HepG2 (cell line): ENCODE measurements at regions not wholly inside any gene's neighbourhood (a gene's known extent, or its start where the extent isn't known, plus 50 kb on each side); places are given as distances from the start of the nearest gene placed in this dataset.
A peak's percentile ranks its signal among the peaks of the same experiment; 100 is the strongest.

Source experiments
- ATAC-seq: fragments of 200-7000 bp; cut with Tn5 transposase; 3 replicates; pipeline ENCODE4 v1.9.1; 2020; ENCODE audit warnings: mild to moderate bottlenecking, moderate library complexity
- BruUV-seq: library from RNA; stranded (reverse); fragments of 400-500 nt; replicated peaks from 2 replicates; lab custom pipeline; 2021; lab: Mats Ljungman, UMichigan
- CTCF ChIA-PET: fragments of 300-600 bp; formaldehyde crosslinking; extraction: SDS; loops from one replicate; lab custom pipeline; 2021; ENCODE audit warnings: low total read pairs, inconsistent platforms, low intra/inter-chr PET ratio; lab: Yijun Ruan, JAX
- POLR2A ChIA-PET: fragments of 350-600 bp; sonication (Branson Sonifier 250); formaldehyde crosslinking; loops from one replicate; lab custom pipeline; 2020; ENCODE audit warnings: antibody characterized with exemption, inconsistent platforms; lab: Yijun Ruan, JAX
- DNase-seq: peaks from one replicate; pipeline ENCODE4 v3.0.0-alpha.2; 2015; ENCODE audit warnings: low spot score
- FAIRE-seq: peaks from 3 replicates; lab custom pipeline; 2011; peaks lifted over from hg19 to GRCh38; lab: Jason Lieb, UNC
- H2AFZ ChIP-seq: one replicate; pipeline ENCODE4 v1.6.1; 2011; ENCODE audit warnings: low read length, inconsistent platforms
- H3K27ac ChIP-seq: fragments of 300-600 bp; 3 replicates; pipeline ENCODE4 v1.8.0; 2011; ENCODE audit warnings: mixed run types, mild to moderate bottlenecking, mixed read lengths, low read length, inconsistent platforms; ENCODE audit not compliant: insufficient read depth; ENCODE audit errors: extremely low read length
- H3K27me3 ChIP-seq, 2 experiments: fragments of 200-600 bp in 1 of 2; 2 replicates in 1 of 2; 3 replicates in 1 of 2; pipeline versions ENCODE4 v1.6.0 to v1.8.0; 2011; ENCODE audit warnings: low read length in 2 of 2, mild to moderate bottlenecking in 2 of 2, moderate library complexity in 2 of 2, inconsistent platforms in 1 of 2; ENCODE audit not compliant: insufficient read depth in 2 of 2, control insufficient read depth in 1 of 2
- H3K36me3 ChIP-seq, 2 experiments: fragments of 200-600 bp in 1 of 2; replicated peaks in 1 of 2; 2 replicates in 1 of 2; 3 replicates in 1 of 2; pipeline versions ENCODE4 v1.5.1 to v1.8.0; 2011; ENCODE audit warnings: low read length in 2 of 2, inconsistent platforms in 1 of 2; ENCODE audit not compliant: insufficient read depth in 2 of 2, control insufficient read depth in 1 of 2
- H3K4me1 ChIP-seq: 2 replicates; pipeline ENCODE4 v1.5.1; 2012; ENCODE audit warnings: low read length, inconsistent platforms; ENCODE audit not compliant: insufficient read depth
- H3K4me2 ChIP-seq: 2 replicates; pipeline ENCODE4 v1.6.0; 2011; ENCODE audit warnings: low read depth, low read length, inconsistent platforms
- H3K4me3 ChIP-seq, 3 experiments: fragments of 200-600 bp in 1 of 3; sonication (generic), shearing (Covaris generic) in 1 of 3; replicated peaks in 1 of 3; 2 replicates each; pipeline ENCODE4 v1.5.1; 2011 to 2016; ENCODE audit warnings: low read length in 3 of 3, inconsistent platforms in 2 of 3, low read depth in 2 of 3, mild to moderate bottlenecking in 2 of 3, control low read depth in 1 of 3, mixed read lengths in 1 of 3; ENCODE audit not compliant: insufficient read depth in 1 of 3
- H3K79me2 ChIP-seq: one replicate; pipeline ENCODE4 v1.6.1; 2011; ENCODE audit warnings: low read length, inconsistent platforms; ENCODE audit not compliant: insufficient read depth
- H3K9ac ChIP-seq: 2 replicates; pipeline ENCODE4 v1.6.0; 2011; ENCODE audit warnings: mild to moderate bottlenecking, low read depth, low read length, inconsistent platforms; ENCODE audit not compliant: insufficient read depth
- H3K9me3 ChIP-seq: 2 replicates; pipeline ENCODE4 v1.5.1; 2012; ENCODE audit warnings: mild to moderate bottlenecking, low read length
- H4K20me1 ChIP-seq: 2 replicates; pipeline ENCODE4 v1.6.0; 2011; ENCODE audit warnings: inconsistent platforms, mild to moderate bottlenecking, low read length, moderate library complexity; ENCODE audit not compliant: insufficient read depth
- BHLHE40 ChIP-seq: IDR thresholded peaks from 2 replicates; pipeline ENCODE4 v1.6.1; 2011; ENCODE audit warnings: low read length, improper control_type of control experiment
- CEBPB ChIP-seq: IDR thresholded peaks from 2 replicates; pipeline ENCODE4 v1.6.1; 2011; ENCODE audit warnings: low read depth, low read length, improper control_type of control experiment, borderline replicate concordance
- FOXJ3 ChIP-seq: sonication (generic); formaldehyde crosslinking; IDR thresholded peaks from 2 replicates; pipeline ENCODE4 v1.4.0; 2020; ENCODE audit warnings: missing genetic modification reagents, mild to moderate bottlenecking, borderline replicate concordance
- JARID2 ChIP-seq: sonication (generic); formaldehyde crosslinking; IDR thresholded peaks from 2 replicates; pipeline ENCODE4 v1.8.1; 2023; ENCODE audit warnings: missing genetic modification reagents, inconsistent platforms; ENCODE audit not compliant: insufficient replicate concordance
- MAX ChIP-seq: IDR thresholded peaks from 2 replicates; pipeline ENCODE4 v1.6.1; 2012; ENCODE audit warnings: inconsistent platforms
- RBM22 ChIP-seq: fragments of 200-400 bp; formaldehyde crosslinking; optimal IDR thresholded peaks from 2 replicates; pipeline ENCODE3; 2017; ENCODE audit warnings: mild to moderate bottlenecking, low read length, moderate library complexity
- TEAD3 ChIP-seq: optimal IDR thresholded peaks from 2 replicates; pipeline ENCODE3; 2016; ENCODE audit warnings: borderline replicate concordance
- ZBTB2 ChIP-seq: sonication (generic); formaldehyde crosslinking; IDR thresholded peaks from 2 replicates; pipeline ENCODE4 v1.8.0; 2022; ENCODE audit warnings: low read depth, missing genetic modification reagents
- ZNF230 ChIP-seq: sonication (generic); formaldehyde crosslinking; IDR thresholded peaks from 2 replicates; pipeline ENCODE4 v1.4.0; 2020; ENCODE audit warnings: mild to moderate bottlenecking, missing genetic modification reagents
- ZNF543 ChIP-seq: sonication (generic); formaldehyde crosslinking; IDR thresholded peaks from 2 replicates; pipeline ENCODE4 v1.4.0; 2020; ENCODE audit warnings: mild to moderate bottlenecking, missing genetic modification reagents
- WGBS: methylation state at CpG from one replicate; pipeline ENCODE4 v1.1.6; 2017; ENCODE audit warnings: low lambda C conversion rate; 5-methylcytosine and 5-hydroxymethylcytosine counted together
- in situ Hi-C: cut with HindIII; loops from 2 replicates; pipeline ENCODE4 v1.10.0; 2017; ENCODE audit warnings: low pct_unique_long_range_greater_than_20kb; ENCODE audit not compliant: extremely low pct_ligation_motif_present
- intact Hi-C: fragments of 100-400 bp; cut with micrococcal nuclease; formaldehyde crosslinking; loops from one replicate; pipeline ENCODE4 v1.10.0; 2022; ENCODE audit not compliant: unreplicated experiment
- TF ChIP-seq, protein P1 (sequence below), 2 experiments: sonication (generic) in 1 of 2; formaldehyde crosslinking in 1 of 2; IDR thresholded peaks; 2 replicates each; pipeline versions ENCODE4 v1.4.0 to v1.6.1; 2016 to 2020; ENCODE audit warnings: borderline replicate concordance in 1 of 2, low read depth in 1 of 2, mild to moderate bottlenecking in 1 of 2, missing genetic modification reagents in 1 of 2

DNA sequence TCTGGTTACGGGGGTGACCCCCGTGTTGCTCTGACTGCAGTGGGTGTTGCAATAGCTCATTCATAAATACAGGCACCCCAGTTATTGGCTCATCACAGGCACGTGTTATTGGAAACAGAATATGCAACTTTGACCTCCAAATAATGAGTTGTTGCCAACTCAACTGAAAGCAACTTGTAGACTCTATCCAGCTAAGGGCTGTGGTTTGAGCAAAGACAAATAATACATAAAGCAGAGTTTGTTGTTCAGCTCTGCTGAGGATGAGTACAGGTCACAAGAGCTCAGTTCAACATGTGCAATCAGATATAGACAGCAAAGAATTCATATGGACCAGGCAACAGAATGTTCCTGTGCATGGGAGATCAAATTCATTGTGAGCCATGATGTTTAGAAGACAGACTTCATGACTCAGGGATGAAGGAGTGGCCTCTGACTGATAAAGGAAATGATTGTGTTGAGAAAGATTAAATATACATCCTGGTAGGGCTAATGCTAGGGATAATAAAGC is 87.6 kb upstream of the LRIG1 start:
- no peak for FAIRE-seq
- DNase-seq: peak; percentile 3

GRCh38 chr3:66592016-66592761 is 91.4 kb upstream of the LRIG1 start:
- intact Hi-C loops: no loop called here
- no peak for ATAC-seq
- no peak overlapping the region for H3K27ac ChIP-seq
- FAIRE-seq: no peak
- no peaks in the 10 kb centered on the region; a peak in 1 of 5 replicates for H3K27me3 ChIP-seq
- no peak overlapping the region for H3K4me2 ChIP-seq
- DNase-seq: no peak
- no peaks in the 10 kb centered on the region for H4K20me1 ChIP-seq
- POLR2A ChIA-PET: no interaction called here
- H3K4me3 ChIP-seq: no peak overlapping the region
- CTCF ChIA-PET: no interaction called here
- in situ Hi-C loops: no loop called here
- peaks cover 7% of the 10 kb centered on the region; the same call in 1 of the 2 replicates for H3K4me1 ChIP-seq
- no peaks in the 10 kb centered on the region for H3K79me2 ChIP-seq
- no peaks in the 10 kb centered on the region for H3K36me3 ChIP-seq
- H2AFZ ChIP-seq: no peak overlapping the region
- no peaks in the 10 kb centered on the region for H3K9me3 ChIP-seq
- no TSS peak for BruUV-seq
- WGBS: 50% methylated on average over 6 of the region's 6 CpGs
- no peak overlapping the region for H3K9ac ChIP-seq
- TF ChIP-seq JARID2 (CRISPR knock-in tag) (no peak), ZNF230 (CRISPR knock-in tag) (no peak), TEAD3 (CRISPR knock-in tag) (no peak), MAX (no peak), FOXJ3 (CRISPR knock-in tag) (no peak), ZNF543 (no peak)
- TF ChIP-seq, protein P1, sequence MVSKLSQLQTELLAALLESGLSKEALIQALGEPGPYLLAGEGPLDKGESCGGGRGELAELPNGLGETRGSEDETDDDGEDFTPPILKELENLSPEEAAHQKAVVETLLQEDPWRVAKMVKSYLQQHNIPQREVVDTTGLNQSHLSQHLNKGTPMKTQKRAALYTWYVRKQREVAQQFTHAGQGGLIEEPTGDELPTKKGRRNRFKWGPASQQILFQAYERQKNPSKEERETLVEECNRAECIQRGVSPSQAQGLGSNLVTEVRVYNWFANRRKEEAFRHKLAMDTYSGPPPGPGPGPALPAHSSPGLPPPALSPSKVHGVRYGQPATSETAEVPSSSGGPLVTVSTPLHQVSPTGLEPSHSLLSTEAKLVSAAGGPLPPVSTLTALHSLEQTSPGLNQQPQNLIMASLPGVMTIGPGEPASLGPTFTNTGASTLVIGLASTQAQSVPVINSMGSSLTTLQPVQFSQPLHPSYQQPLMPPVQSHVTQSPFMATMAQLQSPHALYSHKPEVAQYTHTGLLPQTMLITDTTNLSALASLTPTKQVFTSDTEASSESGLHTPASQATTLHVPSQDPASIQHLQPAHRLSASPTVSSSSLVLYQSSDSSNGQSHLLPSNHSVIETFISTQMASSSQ (IDR thresholded peaks at IDR 0.05; ENCODE audit: low read depth): no peak
- TF ChIP-seq, protein P1 (CRISPR knock-in tag; IDR thresholded peaks at IDR 0.05; ENCODE audit: borderline replicate concordance): no peak

More for the DNA sequence above, 87.6 kb upstream of the LRIG1 start:
- H3K9me3 ChIP-seq: no peaks in the 10 kb centered on the region
- H3K9ac ChIP-seq: no peak overlapping the region
- no peaks in the 10 kb centered on the region for H3K4me1 ChIP-seq
- no peak overlapping the region for H3K4me2 ChIP-seq
- WGBS: 0% methylated on average over 3 of the region's 3 CpGs
- no peak overlapping the region for H2AFZ ChIP-seq
- ATAC-seq: no peak
- no peaks in the 10 kb centered on the region for H4K20me1 ChIP-seq
- POLR2A ChIA-PET: no interaction called here
- no peak for TF ChIP-seq ZBTB2 (CRISPR knock-in tag)
- TF ChIP-seq RBM22: no peak
- TF ChIP-seq CEBPB: peak; percentile 70; the same call in 1 of the 2 replicates
- TF ChIP-seq BHLHE40: 0 out of 2 replicates have a peak, but pooled peaks have one; percentile 30
- H3K79me2 ChIP-seq: no peaks in the 10 kb centered on the region
- intact Hi-C loops (no loop called here), in situ Hi-C loops (no loop called here)
- H3K27ac ChIP-seq: no peak overlapping the region
- peaks cover 0 to 1% of the 10 kb centered on the region in 2 experiments; a peak in 1 of 5 replicates for H3K27me3 ChIP-seq
- CTCF ChIA-PET: no interaction called here
- no TSS peak for BruUV-seq
- no peak overlapping the region for H3K4me3 ChIP-seq
- no peaks in the 10 kb centered on the region for H3K36me3 ChIP-seq
